B cell (primary cell): ENCODE measurements at regions not wholly inside any gene's neighbourhood (a gene's known extent, or its start where the extent isn't known, plus 50 kb on each side); places are given as distances from the start of the nearest gene placed in this dataset.

Source experiments
- ATAC-seq: fragments of 200-7000 bp; cut with Tn5 transposase; one replicate; pipeline ENCODE4 v1.10.0; 2021; ENCODE audit warnings: low read depth, mild to moderate bottlenecking, moderate number of reproducible peaks, moderate library complexity
- CTCF ChIA-PET: fragments of 350-600 bp; sonication (Branson Sonifier 250); formaldehyde crosslinking; loops from one replicate; lab custom pipeline; 2021; ENCODE audit warnings: antibody characterized with exemption, inconsistent platforms; lab: Charles Lee
- POLR2A ChIA-PET: fragments of 350-600 bp; sonication (Branson Sonifier 250); formaldehyde crosslinking; loops from one replicate; lab custom pipeline; 2021; ENCODE audit warnings: antibody characterized with exemption; lab: Charles Lee
- DNase-seq: peaks from one replicate; pipeline ENCODE4 v3.0.0; 2013
- H2AFZ ChIP-seq: 2 replicates; pipeline ENCODE4 v1.6.1; 2012; ENCODE audit warnings: mild to moderate bottlenecking, low read depth, low read length; ENCODE audit not compliant: insufficient read depth, poor library complexity, severe bottlenecking
- H3K27ac ChIP-seq, 2 donors: 1 replicate in 1 of 2; 2 replicates in 1 of 2; pipeline ENCODE4 v1.5.1; 2012 to 2013; ENCODE audit warnings: low read length in 2 of 2, mild to moderate bottlenecking in 2 of 2, moderate library complexity in 1 of 2
- H3K27me3 ChIP-seq, 4 experiments: fragments of 200-600 bp in 1 of 4; sonication (generic) in 1 of 4; replicated peaks in 1 of 4; 1 replicate in 2 of 4; 2 replicates in 2 of 4; pipeline versions ENCODE4 v1.6.1 to v1.7.0; 2013 to 2016; ENCODE audit warnings: low read length in 3 of 4, mild to moderate bottlenecking in 2 of 4, mixed read lengths in 1 of 4, moderate library complexity in 1 of 4; ENCODE audit not compliant: insufficient read depth in 4 of 4, control insufficient read depth in 3 of 4; ENCODE audit errors: control extremely low read depth in 1 of 4
- H3K36me3 ChIP-seq, 2 experiments: replicated peaks in 1 of 2; 1 replicate in 1 of 2; 2 replicates in 1 of 2; pipeline versions ENCODE4 v1.6.1 to v1.7.1; 2013; ENCODE audit warnings: low read length in 1 of 2; ENCODE audit not compliant: insufficient read depth in 2 of 2, control insufficient read depth in 1 of 2; ENCODE audit errors: control extremely low read depth in 1 of 2, extremely low read depth in 1 of 2
- H3K4me1 ChIP-seq, 2 donors: fragments of 200-600 bp in 1 of 2; sonication (generic) in 1 of 2; 1 replicate in 1 of 2; 2 replicates in 1 of 2; pipeline versions ENCODE4 v1.5.1 to v1.6.1; 2013 to 2017; ENCODE audit warnings: low read length in 2 of 2; ENCODE audit not compliant: control insufficient read depth in 2 of 2, insufficient read depth in 2 of 2
- H3K4me2 ChIP-seq: replicated peaks from 2 replicates; pipeline ENCODE3; 2012; ENCODE audit warnings: mild to moderate bottlenecking, low read depth, low read length; ENCODE audit not compliant: poor library complexity, severe bottlenecking
- H3K4me3 ChIP-seq, 5 experiments: fragments of 200-600 bp in 1 of 5; sonication (generic) in 1 of 5; 1 replicate in 3 of 5; 2 replicates in 2 of 5; pipeline versions ENCODE4 v1.5.1 to v1.7.0; 2011 to 2016; ENCODE audit warnings: low read length in 4 of 5, mild to moderate bottlenecking in 4 of 5, low read depth in 2 of 5, control low read depth in 1 of 5, moderate library complexity in 1 of 5; ENCODE audit not compliant: insufficient read depth in 1 of 5; ENCODE audit errors: control extremely low read depth in 1 of 5, extremely low read depth in 1 of 5
- H3K79me2 ChIP-seq: fragments of 200-600 bp; sonication (generic); one replicate; pipeline ENCODE4 v1.6.0; 2016; ENCODE audit warnings: low read length; ENCODE audit not compliant: control insufficient read depth, insufficient read depth
- H3K9ac ChIP-seq: fragments of 200-600 bp; sonication (generic); 2 replicates; pipeline ENCODE4 v1.6.1; 2017; ENCODE audit warnings: mild to moderate bottlenecking, low read length, moderate library complexity
- H3K9me3 ChIP-seq, 3 donors: one replicate each; pipeline versions ENCODE4 v1.6.1 to v1.7.1; 2013; ENCODE audit warnings: low read length in 2 of 3; ENCODE audit not compliant: control insufficient read depth in 2 of 3, insufficient read depth in 1 of 3; ENCODE audit errors: control extremely low read depth in 1 of 3
- H4K20me1 ChIP-seq: 2 replicates; pipeline ENCODE4 v1.6.0; 2012; ENCODE audit warnings: mild to moderate bottlenecking, low read length; ENCODE audit not compliant: insufficient read depth, control insufficient read depth, poor library complexity, severe bottlenecking
- H3K27ac Mint-ChIP-seq: one replicate; pipeline ENCODE4 v1.8.0; 2021; ENCODE audit warnings: mixed read lengths
- H3K27me3 Mint-ChIP-seq: one replicate; pipeline ENCODE4 v1.8.0; 2021; ENCODE audit warnings: mixed read lengths
- H3K4me1 Mint-ChIP-seq: one replicate; pipeline ENCODE4 v1.8.0; 2021; ENCODE audit warnings: mixed read lengths
- H3K4me3 Mint-ChIP-seq: one replicate; pipeline ENCODE4 v1.8.0; 2021; ENCODE audit warnings: mixed read lengths
- H3K9me3 Mint-ChIP-seq: one replicate; pipeline ENCODE4 v1.8.0; 2022; ENCODE audit warnings: mixed read lengths; ENCODE audit not compliant: insufficient read depth
- EZH2 ChIP-seq: IDR thresholded peaks from 2 replicates; pipeline ENCODE4 v1.6.1; 2012; ENCODE audit warnings: borderline replicate concordance, low read depth, mild to moderate bottlenecking, moderate library complexity, low read length; ENCODE audit not compliant: insufficient read depth, poor library complexity, severe bottlenecking
- WGBS: methylation state at CpG from one replicate; pipeline ENCODE4 v1.1.5; 2013; ENCODE audit warnings: missing lambda C conversion rate; ENCODE audit not compliant: insufficient coverage; 5-methylcytosine and 5-hydroxymethylcytosine counted together
- intact Hi-C: fragments of 100-400 bp; cut with micrococcal nuclease; formaldehyde crosslinking; loops from one replicate; pipeline ENCODE4 v1.10.0; 2022
- TF ChIP-seq, protein P1 (sequence below): fragments of 200-600 bp; IDR thresholded peaks from one replicate; pipeline ENCODE4 v1.8.0; 2022; ENCODE audit warnings: antibody characterized with exemption, mild to moderate bottlenecking

DNA sequence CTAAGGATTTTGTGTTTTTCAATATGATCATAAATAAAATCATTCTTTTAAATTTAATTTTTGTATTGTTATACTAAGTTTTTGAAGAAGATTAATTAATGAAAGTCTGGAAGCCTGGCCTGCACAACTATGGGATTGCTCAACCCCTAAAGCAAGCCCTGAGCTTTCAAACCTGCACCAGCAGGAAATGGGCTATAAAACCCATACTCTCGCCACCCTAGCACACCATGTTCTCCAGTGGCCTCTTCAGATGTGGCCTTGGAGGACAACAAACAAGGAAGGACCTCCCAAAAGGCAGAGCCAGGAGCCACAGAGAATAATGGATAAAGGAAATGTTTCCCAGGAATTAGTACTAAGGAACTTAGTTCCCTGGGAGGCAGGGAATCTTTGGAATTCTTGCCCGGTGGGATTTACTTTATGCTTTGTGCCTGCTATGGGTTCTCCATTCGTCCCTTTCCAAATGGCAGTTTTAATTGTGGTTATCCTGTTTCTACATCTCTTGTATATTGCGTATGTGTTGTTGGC is 212.5 kb downstream of the ZFP36L2 start:
- H4K20me1 ChIP-seq = no peaks in the 10 kb centered on the region
- intact Hi-C loops = no loop called here
- H3K27me3 ChIP-seq = peaks cover 0 to 3% (median 0%) of the 10 kb centered on the region in 4 experiments
- no peak overlapping the region for H3K4me3 ChIP-seq
- ChIA-PET CTCF (interaction anchor here (1.0 to 1.6 kb wide), 2 partner anchors 8 to 10 kb away, joined by 3 read pairs; no protein-coding TSS in a partner anchor), POLR2A (no interaction called here)
- H3K27ac Mint-ChIP-seq = no peak overlapping the region
- no peaks in the 10 kb centered on the region for H3K36me3 ChIP-seq
- H3K9me3 ChIP-seq = no peaks in the 10 kb centered on the region
- TF ChIP-seq EZH2 = no peak
- TF ChIP-seq, protein P1, sequence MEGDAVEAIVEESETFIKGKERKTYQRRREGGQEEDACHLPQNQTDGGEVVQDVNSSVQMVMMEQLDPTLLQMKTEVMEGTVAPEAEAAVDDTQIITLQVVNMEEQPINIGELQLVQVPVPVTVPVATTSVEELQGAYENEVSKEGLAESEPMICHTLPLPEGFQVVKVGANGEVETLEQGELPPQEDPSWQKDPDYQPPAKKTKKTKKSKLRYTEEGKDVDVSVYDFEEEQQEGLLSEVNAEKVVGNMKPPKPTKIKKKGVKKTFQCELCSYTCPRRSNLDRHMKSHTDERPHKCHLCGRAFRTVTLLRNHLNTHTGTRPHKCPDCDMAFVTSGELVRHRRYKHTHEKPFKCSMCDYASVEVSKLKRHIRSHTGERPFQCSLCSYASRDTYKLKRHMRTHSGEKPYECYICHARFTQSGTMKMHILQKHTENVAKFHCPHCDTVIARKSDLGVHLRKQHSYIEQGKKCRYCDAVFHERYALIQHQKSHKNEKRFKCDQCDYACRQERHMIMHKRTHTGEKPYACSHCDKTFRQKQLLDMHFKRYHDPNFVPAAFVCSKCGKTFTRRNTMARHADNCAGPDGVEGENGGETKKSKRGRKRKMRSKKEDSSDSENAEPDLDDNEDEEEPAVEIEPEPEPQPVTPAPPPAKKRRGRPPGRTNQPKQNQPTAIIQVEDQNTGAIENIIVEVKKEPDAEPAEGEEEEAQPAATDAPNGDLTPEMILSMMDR = no peak
- H3K9ac ChIP-seq = no peak overlapping the region
- peaks cover 16% of the 10 kb centered on the region for H3K27me3 Mint-ChIP-seq
- no peaks in the 10 kb centered on the region for H3K9me3 Mint-ChIP-seq
- DNase-seq (no peak), ATAC-seq (no peak)
- H3K4me1 ChIP-seq = no peaks in the 10 kb centered on the region
- H2AFZ ChIP-seq = no peak overlapping the region
- no peaks in the 10 kb centered on the region for H3K4me1 Mint-ChIP-seq
- H3K27ac ChIP-seq = no peak overlapping the region
- H3K4me2 ChIP-seq = no peak overlapping the region
- WGBS = no CpG with 5 or more reads among the region's 4 CpGs
- no peak overlapping the region for H3K4me3 Mint-ChIP-seq
- no peaks in the 10 kb centered on the region for H3K79me2 ChIP-seq

DNA sequence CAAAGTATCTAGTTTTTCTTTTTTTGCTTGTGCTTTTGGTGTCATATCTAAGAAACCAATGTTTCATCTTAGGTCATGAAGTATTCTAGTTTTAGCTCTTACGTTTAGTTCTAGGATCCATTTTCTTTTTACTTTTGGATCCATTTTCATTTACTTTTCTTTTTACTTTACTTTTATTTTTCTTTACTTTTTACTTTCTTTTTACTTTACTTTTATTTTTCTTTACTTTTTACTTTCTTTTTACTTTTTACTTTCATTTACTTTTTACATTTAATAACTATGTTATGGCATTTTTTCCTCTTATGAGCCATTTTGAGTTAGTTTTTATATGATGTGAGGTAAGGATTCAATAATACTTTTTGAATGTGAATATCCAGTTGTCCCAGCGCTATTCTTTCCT is 213.4 kb downstream of the ZFP36L2 start:
- H3K4me3 Mint-ChIP-seq = no peak overlapping the region
- H3K4me1 ChIP-seq = no peaks in the 10 kb centered on the region

More for the DNA sequence above, 213.4 kb downstream of the ZFP36L2 start:
- Histone ChIP-seq H3K36me3 (no peaks in the 10 kb centered on the region), H4K20me1 (no peaks in the 10 kb centered on the region), H3K9ac (no peak overlapping the region), H3K4me3 (no peak overlapping the region), H3K9me3 (peaks cover 0 to 6% (median 2%) of the 10 kb centered on the region in 3 donors), H3K79me2 (no peaks in the 10 kb centered on the region), H3K27me3 (peaks cover 0 to 4% (median 0%) of the 10 kb centered on the region in 4 experiments), H2AFZ (no peak overlapping the region), H3K4me2 (no peak overlapping the region), H3K27ac (no peak overlapping the region)
- intact Hi-C loops = no loop called here
- WGBS = no CpG with 5 or more reads among the region's 2 CpGs
- H3K27me3 Mint-ChIP-seq = peaks cover 23% of the 10 kb centered on the region
- no peak for TF ChIP-seq EZH2
- TF ChIP-seq, protein P1 = no peak
- ATAC-seq = no peak
- no peak overlapping the region for H3K27ac Mint-ChIP-seq
- DNase-seq = no peak
- POLR2A ChIA-PET = interaction anchor here (0.5 kb wide), 1 partner anchor 217 kb away, joined by 6 read pairs; no protein-coding TSS in a partner anchor
- H3K9me3 Mint-ChIP-seq = peaks cover 5% of the 10 kb centered on the region
- no peaks in the 10 kb centered on the region for H3K4me1 Mint-ChIP-seq
- CTCF ChIA-PET = interaction anchor here (1.0 to 1.6 kb wide), 2 partner anchors 9 to 11 kb away, joined by 3 read pairs; no protein-coding TSS in a partner anchor
